Glutamatergic neuron (in vitro differentiated cells): ENCODE measurements at regions not wholly inside any gene's neighbourhood (a gene's known extent, or its start where the extent isn't known, plus 50 kb on each side); places are given as distances from the start of the nearest gene placed in this dataset.

Source experiments
- DNase-seq: peaks from one replicate; pipeline ENCODE4 v3.0.0; 2022
- H3K27ac Mint-ChIP-seq: one replicate; pipeline ENCODE4 v1.8.0; 2020; ENCODE audit warnings: mild to moderate bottlenecking, mixed read lengths, inconsistent platforms; ENCODE audit not compliant: unreplicated experiment
- H3K27me3 Mint-ChIP-seq: one replicate; pipeline ENCODE4 v1.8.0; 2020; ENCODE audit warnings: mild to moderate bottlenecking, moderate library complexity, mixed read lengths, inconsistent platforms; ENCODE audit not compliant: unreplicated experiment
- H3K36me3 Mint-ChIP-seq: one replicate; pipeline ENCODE4 v1.8.0; 2020; ENCODE audit warnings: mild to moderate bottlenecking, mixed read lengths, inconsistent platforms; ENCODE audit not compliant: unreplicated experiment
- H3K4me1 Mint-ChIP-seq: one replicate; pipeline ENCODE4 v1.8.0; 2020; ENCODE audit warnings: mild to moderate bottlenecking, low read depth, mixed read lengths, inconsistent platforms; ENCODE audit not compliant: unreplicated experiment
- H3K4me3 Mint-ChIP-seq: one replicate; pipeline ENCODE4 v1.8.0; 2020; ENCODE audit warnings: mild to moderate bottlenecking, mixed read lengths, inconsistent platforms; ENCODE audit not compliant: unreplicated experiment
- H3K9me3 Mint-ChIP-seq: one replicate; pipeline ENCODE4 v1.8.0; 2020; ENCODE audit warnings: mild to moderate bottlenecking, moderate library complexity, mixed read lengths, inconsistent platforms; ENCODE audit not compliant: unreplicated experiment
- CTCF ChIP-seq: fragments of 200-600 bp; sonication (generic); IDR thresholded peaks from one replicate; pipeline ENCODE4 v1.5.0; 2021; ENCODE audit not compliant: partially characterized antibody, unreplicated experiment

GRCh38 chr6:142699391-142699790, 245.6 kb downstream of the HIVEP2 start:
- Mint-ChIP-seq H3K27me3 (no peaks in the 10 kb centered on the region), H3K4me1 (no peaks in the 10 kb centered on the region), H3K9me3 (peaks cover 1% of the 10 kb centered on the region), H3K36me3 (no peaks in the 10 kb centered on the region), H3K27ac (no peak overlapping the region), H3K4me3 (no peak overlapping the region)
- DNase-seq, result no peak
- TF ChIP-seq CTCF, result no peak

- H3K36me3 Mint-ChIP-seq, result no peaks in the 10 kb centered on the region
- no peak for TF ChIP-seq CTCF
- no peaks in the 10 kb centered on the region for H3K4me1 Mint-ChIP-seq
- H3K4me3 Mint-ChIP-seq, result no peak overlapping the region
- no peak overlapping the region for H3K27ac Mint-ChIP-seq
- H3K27me3 Mint-ChIP-seq, result no peaks in the 10 kb centered on the region
- peaks cover 1% of the 10 kb centered on the region for H3K9me3 Mint-ChIP-seq
- DNase-seq, result no peak
Measured at GRCh38 chr6:142700032-142700431, 244.9 kb downstream of the HIVEP2 start.

DNA sequence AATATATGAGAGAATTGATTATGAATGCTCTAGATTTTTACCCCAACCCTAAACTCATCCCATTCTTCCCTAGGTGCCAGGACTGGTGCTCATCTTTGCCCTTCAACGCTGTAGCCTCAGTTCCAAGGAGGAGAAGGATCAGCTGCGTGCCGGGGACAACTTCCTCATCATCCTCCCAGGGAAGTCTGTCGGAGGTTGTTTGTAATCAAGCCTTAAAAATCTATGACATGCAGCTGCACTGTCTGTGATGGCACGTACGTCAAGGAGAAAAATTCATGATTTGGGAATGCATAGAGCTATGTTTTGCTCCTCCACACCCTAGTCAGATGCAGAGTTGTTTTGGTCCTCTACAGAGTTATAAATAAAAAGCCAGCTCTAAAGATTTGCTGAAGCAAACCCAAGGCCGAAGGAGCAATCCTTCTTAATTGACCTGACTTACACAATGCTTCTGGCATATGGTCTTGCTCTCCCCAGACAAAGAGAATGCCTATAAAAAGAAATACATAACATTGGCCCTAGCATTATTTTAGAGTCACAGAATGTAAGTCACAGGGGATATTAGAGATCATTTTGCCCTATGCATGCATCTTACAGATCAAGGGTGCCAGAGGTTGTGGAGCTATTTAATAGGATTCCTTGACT, 244.2 kb downstream of the HIVEP2 start:
- Mint-ChIP-seq H3K27ac (no peak overlapping the region), H3K9me3 (peaks cover 1% of the 10 kb centered on the region), H3K4me3 (no peak overlapping the region), H3K36me3 (no peaks in the 10 kb centered on the region), H3K27me3 (no peaks in the 10 kb centered on the region), H3K4me1 (no peaks in the 10 kb centered on the region)
- DNase-seq, result no peak
- TF ChIP-seq CTCF, result no peak
